ENCODE measurements at regions not wholly inside any gene's neighbourhood (a gene's known extent, or its start where the extent isn't known, plus 50 kb on each side); places are given as distances from the start of the nearest gene placed in this dataset.

DNA sequence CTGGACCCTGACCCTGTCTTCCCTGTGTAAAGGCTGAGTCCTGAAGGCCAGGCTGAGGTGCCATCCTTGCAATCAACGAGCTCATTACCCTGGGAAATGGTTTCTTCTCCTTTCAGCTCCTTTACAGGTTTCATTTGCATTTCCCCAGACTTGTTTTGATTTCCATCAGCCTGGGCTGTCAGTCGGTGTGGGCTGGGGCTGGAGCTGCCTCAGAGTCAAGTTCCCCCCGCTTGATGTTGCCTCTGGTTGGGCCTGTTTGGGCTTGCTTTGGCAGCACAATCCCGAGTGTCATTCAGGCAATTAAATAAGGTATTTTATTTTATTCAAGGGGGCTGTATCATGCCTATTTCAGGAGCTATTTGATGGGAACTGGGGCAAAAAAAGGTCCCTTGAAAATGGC, 424.9 kb downstream of the INSC start:
- no peak for DNase-seq (ENCODE audit: low read depth)

DNA sequence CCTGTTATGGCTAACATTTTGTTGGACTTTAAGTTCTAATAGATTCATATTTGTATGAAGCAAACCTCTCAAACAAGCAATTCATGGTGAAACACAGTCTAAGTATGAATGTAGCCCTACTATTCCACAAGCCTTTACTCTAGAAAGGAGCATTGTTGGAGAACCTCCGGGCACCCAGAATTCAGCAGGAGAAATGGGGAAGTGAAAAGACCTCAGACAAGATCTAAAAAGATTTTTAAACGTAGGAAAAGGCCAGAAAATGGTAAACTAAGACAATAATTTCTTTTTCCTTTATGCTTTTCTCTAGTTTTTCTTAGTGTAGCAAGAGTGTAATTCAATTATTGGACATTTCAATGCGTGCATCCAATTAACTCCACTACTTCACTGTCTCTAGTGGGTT, 426.4 kb downstream of the INSC start:
- DNase-seq (ENCODE audit: low read depth): no peak

DNA sequence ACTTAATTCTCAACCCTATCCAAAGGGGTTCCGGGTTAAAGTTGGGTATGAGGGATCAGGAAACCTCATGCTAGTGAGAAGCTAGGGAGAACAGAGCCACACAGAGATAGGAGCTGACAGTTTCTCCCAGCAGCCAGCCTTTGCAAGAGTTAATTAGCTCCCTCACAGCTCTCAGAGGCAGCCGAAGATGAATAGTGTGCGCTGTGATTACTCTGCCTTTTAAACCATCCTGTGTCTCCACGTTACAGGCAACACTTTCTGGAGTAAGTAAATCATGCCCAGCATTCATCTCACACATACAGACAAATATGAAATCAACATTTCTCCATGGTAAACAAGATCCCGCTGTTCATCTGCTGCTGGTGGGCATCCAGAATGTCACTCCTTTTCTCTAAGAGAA, 429.6 kb downstream of the INSC start:
- DNase-seq (ENCODE audit: low read depth): no peak

DNA sequence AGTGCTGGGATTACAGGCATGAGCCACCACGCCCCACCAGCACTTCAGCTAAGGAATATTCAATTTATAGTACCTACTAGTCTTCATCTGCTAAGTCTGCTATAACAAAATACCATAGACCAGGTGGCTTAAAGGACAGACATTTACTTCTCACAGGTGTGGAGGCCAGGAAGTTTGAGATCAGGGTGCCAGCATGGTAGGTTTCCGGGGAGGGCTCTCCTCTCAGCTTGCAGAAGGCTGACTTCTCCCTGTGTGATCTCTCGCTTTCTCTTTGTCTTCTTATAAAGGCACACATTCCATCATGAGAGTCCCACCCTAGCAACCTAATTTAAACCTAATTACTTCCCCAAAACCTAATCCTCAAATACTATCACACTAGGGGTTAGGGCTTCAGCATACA, 433.0 kb downstream of the INSC start:
- no peak for DNase-seq (ENCODE audit: low read depth)

DNA sequence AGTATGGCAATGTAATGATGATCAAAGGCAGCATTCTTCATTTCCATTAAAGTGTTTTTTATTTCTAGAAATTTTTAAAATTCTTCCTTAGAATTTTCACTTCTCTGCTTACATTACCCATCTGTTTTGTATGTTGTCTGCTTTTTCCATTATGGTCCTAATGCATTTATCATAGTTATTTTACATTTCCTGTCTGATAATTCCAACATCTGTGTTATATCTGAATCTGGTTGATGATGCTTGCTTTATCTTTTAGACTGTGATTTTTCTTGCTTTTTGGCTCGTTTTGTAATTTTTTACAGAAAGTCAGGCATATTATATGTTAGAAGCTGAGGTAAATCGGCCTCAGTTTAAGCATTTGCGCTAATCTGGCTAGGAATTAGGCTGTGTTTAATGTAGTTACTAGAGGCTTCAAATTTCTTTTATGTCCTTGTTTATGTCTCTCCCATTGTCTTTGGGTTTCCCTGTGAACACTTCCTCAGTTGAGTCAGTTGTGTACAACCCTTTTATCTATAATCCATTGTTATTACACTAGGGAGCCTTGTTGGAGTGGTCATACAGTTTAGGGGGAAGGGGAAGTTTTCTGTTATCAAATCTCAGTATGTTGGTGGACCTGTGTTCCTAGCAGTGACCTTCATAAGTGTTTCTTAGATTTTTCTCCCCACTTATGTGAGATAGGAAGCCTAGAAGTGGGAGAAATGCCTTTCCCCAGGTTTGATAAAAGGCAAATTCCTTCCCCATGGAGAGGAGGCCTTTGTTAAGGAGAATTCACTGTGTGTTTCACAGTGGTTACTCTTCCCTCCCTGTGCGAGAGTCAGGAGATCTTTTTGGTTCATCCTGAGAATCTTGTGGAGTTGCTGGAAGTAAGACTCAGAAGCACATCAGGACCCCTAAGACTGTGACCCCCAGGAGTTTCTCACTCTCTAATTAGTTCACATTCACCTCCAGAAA, 437.5 kb downstream of the INSC start:
- DNase-seq (ENCODE audit: low read depth): no peak

DNA sequence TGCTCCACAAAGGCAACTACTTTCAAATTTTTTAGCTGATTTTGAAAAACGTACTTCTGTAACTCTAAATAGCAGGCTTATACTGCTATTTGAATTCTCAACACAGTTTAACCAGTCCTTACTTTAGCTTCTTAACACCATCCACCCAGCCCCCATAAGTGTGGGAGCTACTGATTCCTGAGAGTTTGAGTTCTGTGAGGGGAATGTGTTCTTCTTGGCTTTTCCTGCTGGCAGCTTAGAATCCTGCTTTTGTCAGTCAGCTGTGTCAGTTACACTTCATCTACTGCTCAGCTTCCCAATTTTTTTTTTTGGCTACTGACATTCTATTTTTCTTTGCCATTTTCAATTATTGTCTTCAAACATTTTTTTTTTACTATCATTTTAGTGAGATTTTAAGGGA, 440.4 kb downstream of the INSC start:
- no peak for DNase-seq (ENCODE audit: low read depth)

DNA sequence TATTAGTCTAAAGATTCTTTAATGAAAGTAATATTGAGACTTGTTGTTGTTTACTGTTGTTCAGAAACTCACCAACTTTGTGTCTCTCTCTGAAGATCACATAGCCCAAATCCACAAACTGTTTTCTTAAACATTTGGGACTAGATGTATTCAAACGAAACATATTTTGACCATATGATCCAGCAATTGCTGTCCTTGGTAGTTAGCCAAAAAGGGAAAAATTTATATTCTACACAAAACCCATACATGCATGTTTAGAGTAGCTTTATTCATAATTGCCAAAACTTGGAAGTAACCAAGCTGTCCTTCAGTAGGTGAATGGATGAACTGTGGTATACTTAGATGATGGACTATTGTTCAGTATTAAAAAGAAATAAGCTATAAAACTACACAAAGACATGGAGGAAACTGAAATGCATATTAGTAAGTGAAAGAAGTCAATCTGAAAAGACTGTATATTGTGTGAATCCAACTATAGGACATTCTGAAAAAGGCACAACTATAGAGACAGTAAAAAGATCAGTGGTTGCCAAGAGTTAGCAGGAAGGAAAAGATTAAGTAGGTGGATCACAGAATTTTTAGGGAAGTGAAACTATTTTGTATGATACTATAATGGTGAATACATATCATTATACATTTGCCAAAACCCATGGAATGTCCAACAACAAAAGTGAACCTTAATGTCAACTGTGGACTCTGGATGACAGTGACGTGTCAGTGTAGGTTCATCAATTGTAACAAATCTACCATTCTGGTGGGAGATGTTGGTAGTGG, 442.9 kb downstream of the INSC start:
- DNase-seq (ENCODE audit: low read depth): no peak

DNA sequence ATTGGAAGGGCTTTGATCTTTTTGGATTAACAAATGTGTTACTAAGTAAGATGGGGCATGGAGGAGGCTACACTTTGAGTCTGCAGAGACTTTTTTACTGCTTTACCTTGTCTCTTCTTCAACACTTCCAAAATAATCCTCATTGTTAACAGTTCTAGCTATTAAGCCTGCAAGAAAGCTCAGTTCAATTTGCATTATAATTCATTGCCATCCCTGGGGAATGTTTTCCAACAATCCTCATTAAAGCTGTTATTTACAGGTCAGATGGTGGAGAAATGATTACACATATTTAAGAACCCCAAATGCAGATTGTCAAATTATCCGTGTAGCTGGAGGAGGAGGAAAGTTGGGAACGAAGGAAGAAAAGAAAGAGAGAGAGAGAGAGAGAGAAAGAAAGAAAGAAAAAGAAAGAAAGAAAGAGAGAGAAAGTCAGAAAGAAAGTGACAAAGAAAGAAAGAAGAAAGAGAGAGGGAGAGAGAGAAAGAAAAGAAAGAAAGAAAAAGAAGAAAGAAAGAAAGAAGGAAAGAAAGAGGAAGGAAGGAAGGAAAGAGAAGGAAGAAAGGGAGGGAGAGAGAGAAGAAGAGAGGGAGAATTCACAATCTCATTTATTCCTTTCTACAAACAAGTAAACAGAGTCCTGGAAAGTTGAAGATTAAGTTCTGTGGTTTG, 443.9 kb downstream of the INSC start:
- DNase-seq (ENCODE audit: low read depth): no peak

DNA sequence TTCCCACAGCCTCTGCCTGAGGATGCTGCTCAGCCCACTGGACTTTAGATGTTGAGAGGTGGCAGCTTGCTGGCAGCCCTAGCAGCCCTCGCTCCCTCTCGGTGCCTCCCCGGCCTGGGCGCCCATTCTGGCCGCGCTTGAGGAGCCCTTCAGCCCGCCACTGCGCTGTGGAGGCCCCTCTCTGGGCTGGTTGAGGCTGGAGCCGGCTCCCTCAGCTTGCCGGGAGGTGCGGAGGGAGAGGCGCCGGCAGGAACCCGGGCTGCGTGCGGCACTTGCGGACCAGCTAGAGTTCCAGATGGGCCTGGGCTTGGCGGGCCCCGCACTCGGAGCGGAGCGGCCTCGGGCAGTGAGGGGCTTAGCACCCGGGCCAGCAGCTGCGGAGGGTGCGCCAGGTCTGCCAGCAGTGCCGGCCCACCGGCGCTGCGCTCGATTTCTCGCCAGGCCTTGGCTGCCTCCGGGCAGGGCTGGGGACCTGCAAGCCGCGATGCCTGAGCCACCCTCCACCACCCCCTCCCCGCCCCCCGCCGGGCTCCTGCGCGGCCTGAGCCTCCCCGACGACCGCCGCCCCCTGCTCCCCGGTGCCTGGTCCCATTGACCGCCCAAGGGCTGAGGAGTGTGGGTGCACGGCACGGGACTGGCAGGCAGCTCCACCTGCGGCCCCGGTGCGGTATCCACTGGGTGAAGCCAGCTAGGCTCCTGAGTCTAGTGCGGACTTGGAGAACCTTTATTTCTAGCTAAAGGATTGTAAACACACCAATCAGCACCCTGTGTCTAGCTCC, 446.2 kb downstream of the INSC start:
- DNase-seq (ENCODE audit: low read depth): no peak

DNA sequence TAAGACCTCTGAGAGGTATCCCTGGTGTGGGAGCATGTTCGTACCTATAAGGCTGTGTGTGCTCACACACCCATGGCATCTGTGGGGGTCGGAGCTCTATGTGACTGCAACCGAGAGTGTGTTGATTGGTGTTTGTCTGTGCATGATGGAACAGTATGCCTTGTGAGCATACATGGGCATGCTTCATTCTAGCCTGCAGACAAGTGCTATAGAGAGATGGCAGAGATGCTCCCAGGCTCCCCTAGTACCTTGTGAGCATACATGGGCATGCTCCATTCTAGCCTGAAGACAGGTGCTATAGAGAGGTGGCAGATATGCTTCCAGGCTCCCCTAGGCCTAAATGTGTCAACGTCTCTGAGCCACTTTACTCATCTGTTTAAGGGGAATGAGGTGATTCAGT, 447.5 kb downstream of the INSC start:
- DNase-seq (ENCODE audit: low read depth): no peak

DNA sequence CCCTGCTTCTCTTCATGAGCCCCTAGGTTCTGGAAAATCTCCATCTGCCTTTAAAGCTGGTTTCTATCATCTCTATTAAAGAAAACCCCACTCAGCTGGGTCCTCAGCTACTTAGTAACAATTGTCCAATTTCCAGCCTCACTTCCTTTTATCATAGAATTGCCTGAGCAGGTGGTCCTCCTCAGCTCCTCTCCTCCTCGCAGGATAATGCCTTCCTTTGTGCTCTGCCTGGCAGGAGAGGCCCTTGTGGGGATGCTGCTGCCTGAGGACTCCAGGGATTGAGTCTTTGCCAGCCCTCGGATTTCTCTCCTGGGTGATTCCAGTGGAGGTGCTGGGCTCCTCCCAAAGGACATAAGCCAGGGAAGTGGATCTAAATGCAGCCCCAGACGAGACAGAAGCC, 448.3 kb downstream of the INSC start:
- DNase-seq (ENCODE audit: low read depth): no peak

DNA sequence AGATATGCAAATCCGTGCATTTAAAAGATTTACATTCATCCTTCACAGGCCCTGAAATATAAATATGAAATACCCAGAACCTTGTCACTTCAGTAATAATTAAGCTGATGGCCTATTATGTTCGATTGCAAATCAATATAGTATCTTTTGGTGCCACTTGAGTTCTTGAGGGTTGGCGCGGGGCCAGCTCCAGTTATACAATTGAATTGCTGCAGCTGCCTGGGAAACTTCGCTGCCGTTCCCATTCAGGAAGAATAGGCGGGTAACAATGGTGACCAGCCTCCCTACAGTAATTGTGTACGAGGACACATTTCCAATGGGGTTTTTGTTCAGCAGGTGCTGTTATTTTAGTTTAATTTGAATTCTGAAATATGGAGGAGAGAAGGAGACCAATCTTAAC, 451.2 kb downstream of the INSC start:
- no peak for DNase-seq (ENCODE audit: low read depth)

DNA sequence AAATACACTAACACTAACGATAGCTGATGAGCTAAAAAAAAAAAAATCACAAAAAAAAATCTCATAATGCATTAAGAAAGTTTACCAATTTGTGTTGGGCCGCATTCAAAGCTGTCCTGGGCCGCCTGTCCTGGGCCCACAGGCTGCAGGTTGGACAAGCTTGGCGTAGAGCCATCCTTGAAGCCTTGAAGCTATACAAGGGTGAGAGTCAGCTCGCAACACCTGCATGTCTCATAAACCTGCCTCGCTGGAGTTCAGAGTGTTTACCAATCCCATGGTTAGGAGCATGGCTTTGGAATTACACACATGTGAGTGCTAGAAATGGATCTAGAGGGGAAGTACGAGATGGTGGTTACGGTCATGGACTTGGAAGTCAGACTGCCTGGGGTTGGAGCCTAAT, 453.7 kb downstream of the INSC start:
- DNase-seq (ENCODE audit: low read depth): no peak

DNA sequence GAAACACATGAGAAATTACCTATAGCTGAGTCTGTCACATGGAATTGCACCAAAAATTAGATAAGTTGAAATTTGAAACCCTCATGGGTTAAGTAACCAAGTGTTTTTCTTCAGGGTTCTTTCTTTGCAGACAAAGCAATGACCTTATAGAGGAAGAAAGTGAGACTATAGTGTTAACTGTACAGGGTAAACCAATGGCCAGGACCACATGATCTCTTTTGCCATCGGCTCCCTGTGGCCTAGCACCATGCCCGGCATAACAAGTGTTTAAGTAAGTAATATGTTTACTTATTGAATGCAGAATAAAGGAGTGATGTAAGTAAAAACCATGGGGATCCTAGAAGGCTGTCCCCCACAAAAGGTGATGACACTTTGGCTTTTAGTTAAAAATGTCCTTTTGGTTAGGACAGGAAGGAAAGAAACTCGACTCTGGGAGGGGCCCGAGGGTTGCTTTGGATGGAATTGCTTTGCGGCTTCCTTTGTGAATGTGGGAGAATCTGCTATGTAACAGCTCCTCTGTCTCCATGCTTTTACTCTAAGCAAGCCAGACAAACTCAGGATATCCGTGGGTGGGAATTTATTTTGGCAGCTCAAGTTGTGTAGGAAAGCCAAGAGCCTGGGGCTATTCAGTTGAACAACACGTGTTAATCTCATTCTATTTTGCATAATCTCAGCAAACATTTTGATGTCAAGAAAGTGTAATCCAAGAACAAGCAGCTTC, 454.7 kb downstream of the INSC start:
- no peak for DNase-seq (ENCODE audit: low read depth)

DNA sequence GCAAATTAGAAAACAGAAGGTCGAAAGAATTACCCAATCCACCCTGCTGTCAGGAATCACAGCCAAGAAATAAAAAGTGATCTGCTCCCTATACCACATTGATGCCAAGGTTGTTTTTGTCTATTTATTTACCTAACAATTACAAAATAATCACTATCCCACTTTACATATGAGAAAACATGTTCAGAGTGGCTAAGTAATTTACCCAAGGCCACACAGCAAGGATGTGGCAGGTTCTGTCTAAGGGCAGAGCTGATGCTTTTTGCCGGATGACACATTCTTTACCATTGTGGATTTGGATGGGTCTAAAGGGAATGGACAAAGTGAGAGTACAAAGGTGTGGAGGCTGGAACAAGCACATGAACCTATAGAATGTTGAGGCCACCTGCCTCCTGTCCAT, 460.7 kb downstream of the INSC start:
- no peak for DNase-seq (ENCODE audit: low read depth)

DNA sequence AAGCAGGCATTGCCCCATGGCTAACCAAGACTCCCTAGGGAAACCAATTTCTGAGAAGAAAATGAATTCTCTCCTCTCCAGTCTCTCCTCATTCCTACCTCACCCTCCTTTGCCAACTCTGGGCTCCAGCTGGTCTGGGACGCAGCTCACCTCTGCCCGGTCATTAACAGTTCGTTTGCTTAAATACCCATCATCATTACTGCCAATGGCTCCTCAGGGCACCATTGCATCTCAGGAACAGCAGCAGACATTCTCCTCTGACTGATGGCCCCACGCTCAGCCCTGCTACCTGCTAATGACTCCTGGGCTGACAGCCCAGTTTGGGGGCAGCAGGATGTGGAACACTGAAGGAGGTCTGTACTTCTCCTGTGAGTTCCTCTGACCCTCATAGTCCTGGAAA, 462.0 kb downstream of the INSC start:
- no peak for DNase-seq (ENCODE audit: low read depth)

DNA sequence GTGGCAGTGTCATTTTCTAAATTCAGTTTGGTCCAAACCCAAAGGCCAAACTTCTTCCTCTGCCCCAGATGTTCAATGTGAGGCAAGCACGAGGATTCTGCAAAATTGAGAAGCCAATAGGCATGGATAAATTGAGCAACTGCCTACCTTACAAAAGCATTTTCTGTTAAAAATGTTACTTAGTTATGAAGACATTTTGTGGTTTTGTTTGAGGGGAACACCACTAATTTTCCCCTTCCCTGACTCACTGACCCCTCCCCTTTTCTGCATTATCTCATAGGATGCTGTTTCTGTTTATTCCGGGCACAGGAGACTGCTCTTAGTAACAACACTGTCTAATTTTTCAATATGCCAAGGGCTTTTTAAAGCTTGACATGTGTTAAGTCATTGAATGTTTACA, 462.8 kb downstream of the INSC start:
- DNase-seq (ENCODE audit: low read depth): no peak

DNA sequence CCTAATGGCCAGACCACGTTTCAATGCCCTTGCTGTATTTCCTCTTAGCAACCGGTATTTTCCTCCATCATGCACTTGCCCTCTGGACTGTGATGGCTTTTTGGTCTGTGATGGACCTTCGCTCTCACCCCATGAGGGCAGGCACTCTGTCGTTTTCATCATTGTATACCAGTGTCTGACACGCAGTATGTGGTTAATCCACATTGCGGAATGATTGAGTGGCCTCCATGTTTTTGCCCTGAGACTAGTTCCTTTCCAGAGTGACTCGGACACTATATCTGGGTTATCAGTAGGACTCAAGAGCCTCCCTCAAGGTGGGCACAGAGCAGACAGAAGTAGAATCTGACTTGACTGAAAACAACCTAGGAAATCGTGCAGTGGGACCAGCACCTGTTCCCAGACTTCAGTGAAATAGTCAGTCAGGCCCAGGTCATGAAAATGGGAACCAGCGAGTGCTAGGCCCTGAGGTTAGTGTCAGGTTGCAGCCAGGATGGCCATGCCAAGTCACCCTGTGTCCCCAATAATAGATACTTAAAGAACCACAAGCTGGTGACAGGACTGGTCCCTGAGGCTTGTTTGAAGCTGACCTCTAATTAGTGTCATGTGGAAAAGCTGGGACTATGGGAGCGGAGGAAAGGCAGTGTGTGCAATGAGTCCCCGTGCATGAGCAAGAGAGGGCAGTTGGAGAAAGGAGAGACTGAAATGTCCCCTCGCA, 464.7 kb downstream of the INSC start:
- DNase-seq (ENCODE audit: low read depth): no peak

DNA sequence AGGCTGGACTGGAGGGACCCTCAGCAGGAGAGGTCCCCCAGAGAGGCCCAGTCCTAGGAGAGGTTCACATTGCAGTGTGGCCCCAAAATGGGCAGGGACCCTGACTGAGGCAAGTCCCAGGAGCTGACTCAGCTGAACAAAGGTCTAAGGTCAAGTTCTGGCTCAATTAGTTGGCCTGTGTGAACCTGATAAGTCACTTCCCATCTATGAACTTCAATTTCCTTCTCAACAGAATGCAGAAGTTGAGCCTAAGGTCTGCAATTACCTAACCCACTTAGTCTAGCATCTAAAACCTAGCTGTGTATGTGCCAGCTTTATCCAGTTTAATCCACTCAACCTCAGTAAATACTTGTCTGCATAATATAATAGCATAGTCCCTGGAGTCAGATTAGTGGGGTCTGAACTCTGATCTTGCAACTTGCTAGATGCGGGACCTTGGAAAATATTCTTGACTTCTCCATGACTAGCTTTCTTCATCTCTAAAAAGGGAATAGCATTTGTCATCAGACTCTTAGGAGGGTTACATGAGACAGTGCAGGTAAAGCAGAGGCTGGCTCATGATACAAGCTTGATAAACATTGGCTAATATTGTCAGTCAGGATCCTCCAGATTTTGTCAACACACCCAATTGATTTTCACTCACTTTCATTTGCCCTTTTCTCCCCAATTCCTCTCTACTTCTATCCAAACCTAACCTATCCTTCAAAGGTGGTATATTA, 465.5 kb downstream of the INSC start:
- DNase-seq (ENCODE audit: low read depth): no peak

DNA sequence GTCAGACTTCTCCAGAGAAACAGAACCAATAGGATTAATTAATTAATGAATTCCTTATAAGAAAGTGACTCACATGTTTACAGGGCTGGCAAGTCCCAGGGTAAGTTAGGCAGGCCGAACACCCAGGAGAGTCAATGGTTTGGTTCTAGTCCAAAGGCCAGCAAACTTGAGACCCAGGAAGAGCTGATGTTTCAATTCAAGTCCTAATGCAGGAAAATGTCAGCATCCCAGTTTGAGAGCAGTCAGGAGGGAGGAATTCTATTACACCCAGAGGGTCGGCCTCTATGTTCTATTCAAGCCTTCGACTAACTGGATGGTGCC, 466.0 kb downstream of the INSC start:
- no peak for DNase-seq (ENCODE audit: low read depth)

All from stimulated activated CD8-positive, alpha-beta memory T cell treated with anti-CD3 and anti-CD28 coated beads, Interleukin-7, amount 100 ng/mL, for 24 hours (primary cell).